GM19035 (cell line): ENCODE measurements at regions not wholly inside any gene's neighbourhood (a gene's known extent, or its start where the extent isn't known, plus 50 kb on each side); places are given as distances from the start of the nearest gene placed in this dataset.

ENCODE experiments used
- ATAC-seq: cut with Tn5 transposase; IDR thresholded peaks from one replicate; pipeline ENCODE4 v1.9.1; 2021; ENCODE audit not compliant: unreplicated experiment

DNA sequence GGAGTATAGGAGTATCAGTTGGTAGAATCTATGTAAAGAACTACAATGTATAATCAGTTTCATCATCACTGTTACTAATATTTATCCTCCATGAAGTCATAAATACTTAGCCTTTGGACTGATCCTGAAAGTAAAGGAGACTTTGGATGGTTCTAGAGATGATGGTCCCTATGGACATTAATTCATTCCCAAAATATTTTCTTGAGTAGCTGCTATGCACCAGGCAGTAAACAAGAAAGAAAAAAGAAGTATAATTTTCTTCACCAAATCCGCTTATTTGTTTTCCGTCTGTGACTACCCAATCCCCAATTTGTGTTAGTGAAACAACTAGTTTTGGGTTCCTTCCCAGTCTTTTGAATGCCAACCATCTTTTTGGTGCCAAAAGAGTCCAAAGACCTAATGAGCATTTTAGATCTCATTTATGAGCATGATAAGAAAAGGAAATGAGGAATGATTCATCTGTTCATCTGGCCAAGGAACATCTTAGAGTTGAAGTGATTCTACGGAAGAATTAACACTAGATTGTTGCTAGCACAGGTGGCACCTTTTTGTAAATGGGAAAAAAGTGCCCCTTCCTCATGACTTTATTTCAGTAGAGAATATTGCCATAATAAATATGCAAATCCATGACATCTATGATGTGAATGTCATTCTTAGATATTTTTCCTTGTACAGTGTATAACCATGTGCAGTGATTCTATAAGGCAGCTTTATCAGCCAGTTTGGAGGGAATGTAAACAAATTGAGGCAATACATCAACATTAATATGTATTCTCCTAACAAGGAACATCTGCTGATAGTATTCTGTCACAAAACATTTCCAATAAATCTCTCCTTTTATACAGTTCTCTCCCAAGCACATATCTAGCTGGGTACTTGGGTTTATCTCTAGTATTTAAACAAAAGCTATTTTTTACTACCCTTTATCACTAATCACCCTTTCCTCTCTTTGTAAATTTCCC is 85.1 kb upstream of the CCDC91 start:
- ATAC-seq = no peak

DNA sequence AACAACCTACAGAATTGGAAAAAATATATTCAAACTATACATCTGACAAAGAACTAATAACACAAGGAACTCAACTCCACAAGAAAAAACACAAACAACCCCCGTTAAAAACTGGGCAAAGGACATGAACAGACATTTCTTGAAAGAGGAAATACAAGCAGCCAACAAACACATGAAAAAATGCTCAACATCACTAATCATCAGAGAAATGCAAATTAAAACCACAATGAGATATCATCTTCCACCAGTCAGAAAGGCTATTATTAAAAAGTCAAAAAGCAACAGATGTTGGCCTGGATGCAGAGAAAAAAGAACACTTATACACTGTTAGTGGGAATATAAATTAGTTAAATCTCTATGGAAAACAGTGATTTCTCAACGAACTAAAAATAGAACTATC is 82.6 kb upstream of the CCDC91 start:
- no peak for ATAC-seq

DNA sequence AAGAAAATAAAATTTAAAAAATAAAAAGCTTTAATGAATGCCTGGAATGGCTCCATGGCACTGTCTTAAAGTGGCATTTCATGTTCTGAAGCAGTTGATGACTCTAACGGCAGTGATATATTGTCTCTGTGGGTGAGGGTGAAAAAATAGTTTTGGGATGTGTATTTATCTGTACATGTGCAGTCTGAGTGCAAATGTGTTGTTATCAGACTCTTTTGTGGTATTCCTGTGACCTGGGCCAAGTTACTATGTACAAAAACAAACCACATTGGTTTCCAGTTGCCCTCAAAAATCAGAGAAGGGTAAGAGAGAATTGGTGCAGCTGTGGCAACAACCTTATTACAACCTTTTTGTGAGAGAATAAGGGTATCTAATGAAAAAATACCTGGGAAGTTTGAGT is 81.7 kb upstream of the CCDC91 start:
- ATAC-seq = no peak

DNA sequence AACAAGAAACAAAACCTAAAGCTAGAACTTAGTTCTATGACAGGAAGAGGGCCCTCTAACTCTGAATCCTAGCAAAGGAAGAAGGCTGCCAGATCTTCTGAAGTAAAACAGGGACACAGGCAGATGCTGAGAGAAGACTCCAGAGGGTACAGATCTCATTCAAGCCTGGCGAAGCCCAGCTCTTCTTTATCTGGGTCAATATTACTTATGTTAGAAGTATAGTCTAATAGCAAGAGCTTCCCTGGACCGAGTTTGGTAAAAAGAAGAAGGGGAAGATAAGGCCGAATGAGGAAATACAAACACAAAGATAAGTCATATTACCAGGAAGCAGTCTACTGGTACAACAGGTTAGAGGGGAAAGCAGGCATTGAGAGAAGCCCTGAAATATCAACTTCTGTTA is 79.9 kb upstream of the CCDC91 start:
- ATAC-seq = no peak

DNA sequence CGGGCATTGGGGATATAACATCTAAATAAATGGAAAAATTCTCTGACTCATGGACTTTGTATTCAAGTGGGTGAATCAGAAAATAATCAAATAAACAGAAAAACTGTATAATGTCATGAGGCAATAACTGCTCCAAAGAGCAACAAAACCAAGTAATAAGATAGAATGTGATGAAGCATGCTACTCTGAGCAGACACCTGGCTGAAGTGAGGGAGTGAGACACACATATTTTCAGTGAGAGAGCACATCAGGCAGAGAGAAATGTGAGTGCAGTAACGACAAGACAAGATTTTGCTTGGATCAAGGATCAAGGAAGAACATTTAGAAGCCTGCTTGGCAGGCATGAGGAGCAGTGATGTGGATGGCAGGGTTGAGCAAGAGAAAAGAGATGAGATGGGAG is 75.8 kb upstream of the CCDC91 start:
- ATAC-seq = no peak

DNA sequence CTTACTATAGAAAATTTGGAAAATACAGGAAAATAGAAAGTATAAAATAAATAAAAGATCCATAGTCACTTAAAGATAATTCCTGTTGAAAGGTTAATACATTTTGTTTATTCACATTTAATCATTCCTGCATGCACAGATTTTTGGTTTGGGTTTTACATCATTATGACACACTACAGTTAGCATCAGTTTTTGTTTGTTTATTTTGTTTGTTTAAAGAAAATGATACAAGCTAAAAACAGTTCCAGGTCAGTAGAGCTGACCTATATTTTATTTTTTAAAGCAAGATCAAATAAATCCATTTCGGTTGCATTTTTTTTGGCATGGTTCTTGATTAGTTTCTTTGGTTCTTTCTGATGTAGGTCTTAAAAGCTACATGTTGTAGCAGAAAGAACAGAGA is 68.8 kb upstream of the CCDC91 start:
- ATAC-seq = no peak

DNA sequence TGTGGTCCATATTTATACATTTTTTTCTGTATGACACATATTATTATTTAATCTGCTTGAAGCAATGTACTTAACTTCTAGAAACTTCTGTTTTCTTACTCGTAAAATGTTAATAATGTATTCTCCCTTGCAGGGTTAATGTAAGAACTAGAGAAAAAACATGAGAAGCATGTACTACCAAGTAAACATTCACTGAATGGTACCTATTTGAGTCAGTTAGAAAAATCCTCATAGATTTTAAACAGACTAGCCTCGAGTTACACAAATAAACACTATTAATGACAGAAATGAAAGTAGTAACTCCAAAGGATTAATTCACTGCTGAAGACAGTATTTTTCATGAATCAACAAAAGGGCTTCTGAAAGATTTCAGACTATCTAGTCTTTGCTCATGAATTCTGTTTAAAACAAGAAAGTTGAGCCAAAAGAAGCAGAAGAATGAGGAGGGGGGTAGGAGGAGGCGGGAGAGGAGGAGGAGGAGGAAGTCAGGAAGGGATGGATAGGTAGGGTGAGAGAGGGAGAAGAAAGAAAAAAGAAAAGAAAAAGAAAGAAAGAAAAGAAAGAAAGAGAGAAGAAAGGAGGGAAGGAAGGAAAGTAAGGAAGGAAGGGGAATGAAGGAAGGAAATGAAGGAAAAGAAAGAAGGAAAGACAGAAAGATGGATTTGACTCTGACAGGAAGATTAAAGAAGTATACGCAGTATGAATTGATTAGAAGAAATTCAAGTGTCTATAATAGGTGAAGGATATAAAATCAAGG is 68.2 kb upstream of the CCDC91 start:
- ATAC-seq = no peak

DNA sequence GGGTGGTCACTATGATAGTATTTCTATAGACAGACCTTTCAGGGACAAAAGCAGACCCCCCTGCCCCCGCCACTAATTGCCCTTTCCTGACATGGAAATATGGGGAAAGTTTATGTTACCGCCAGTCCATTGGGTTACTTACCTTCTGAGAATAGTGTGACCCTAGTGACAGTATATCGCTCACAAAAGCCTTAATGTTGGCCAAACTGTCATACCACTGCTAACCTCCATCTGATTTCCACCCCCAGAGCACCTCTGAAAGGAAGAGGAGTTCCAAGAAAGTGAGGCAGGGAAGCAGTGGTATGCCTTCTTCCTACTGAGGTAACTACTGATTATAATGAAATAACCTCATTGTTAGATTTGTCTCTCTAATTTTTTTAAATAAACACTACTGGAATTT is 67.5 kb upstream of the CCDC91 start:
- no peak for ATAC-seq

DNA sequence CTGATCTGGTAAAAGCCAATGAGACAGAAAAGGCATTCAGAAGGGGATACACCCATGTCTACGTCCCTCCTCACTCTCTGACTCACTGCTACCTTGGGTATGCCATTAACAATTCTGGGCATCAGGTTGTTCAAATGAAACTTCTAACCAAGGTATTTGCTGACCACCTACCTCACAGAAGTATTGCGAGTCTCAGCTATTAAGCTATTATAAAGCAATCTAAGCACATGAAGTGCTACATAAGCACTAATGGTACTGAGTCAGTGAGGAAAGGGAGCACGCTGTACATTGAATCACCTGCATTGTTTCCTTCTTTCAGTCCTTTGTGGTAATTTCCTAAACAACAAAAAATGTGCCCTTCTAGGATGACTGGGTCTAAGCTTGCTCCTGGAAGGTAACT is 62.8 kb upstream of the CCDC91 start:
- ATAC-seq = no peak

DNA sequence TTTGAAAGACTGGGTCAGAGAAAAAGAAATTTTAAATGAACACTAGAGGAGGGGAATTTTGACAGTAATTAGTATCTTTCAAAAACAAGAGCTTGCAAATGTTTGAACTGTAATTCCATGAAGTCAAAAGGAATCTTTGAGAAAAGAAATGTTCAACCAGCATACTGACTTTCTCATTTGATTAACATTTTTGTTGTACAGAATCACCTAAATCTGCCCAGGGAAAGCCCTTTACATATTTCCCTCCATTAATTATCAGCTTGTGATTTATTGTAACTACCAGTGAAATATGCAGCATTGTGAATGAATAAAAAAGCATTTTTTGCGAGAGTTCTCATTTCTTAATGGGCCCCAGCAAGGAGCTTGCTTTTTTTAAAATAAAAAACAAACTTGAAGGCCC is 61.2 kb upstream of the CCDC91 start:
- ATAC-seq = no peak

DNA sequence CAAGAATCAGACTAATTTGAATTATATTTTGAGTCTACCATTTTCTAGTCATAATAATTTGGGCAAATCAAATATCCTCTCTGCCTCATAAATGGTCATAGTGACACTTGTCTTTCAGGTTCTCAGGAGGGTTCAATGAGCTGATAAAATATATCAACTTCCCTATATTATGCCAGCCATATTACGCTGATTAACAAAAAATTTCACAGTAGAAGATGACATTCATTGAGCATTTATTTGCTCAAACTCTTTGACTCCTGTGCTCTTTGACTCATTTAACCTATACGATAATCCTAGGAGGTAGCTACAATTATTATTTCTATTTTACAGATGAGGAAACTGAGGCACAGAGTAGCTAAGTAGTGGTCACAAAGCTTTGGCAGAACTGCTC is 60.0 kb upstream of the CCDC91 start:
- no peak for ATAC-seq

DNA sequence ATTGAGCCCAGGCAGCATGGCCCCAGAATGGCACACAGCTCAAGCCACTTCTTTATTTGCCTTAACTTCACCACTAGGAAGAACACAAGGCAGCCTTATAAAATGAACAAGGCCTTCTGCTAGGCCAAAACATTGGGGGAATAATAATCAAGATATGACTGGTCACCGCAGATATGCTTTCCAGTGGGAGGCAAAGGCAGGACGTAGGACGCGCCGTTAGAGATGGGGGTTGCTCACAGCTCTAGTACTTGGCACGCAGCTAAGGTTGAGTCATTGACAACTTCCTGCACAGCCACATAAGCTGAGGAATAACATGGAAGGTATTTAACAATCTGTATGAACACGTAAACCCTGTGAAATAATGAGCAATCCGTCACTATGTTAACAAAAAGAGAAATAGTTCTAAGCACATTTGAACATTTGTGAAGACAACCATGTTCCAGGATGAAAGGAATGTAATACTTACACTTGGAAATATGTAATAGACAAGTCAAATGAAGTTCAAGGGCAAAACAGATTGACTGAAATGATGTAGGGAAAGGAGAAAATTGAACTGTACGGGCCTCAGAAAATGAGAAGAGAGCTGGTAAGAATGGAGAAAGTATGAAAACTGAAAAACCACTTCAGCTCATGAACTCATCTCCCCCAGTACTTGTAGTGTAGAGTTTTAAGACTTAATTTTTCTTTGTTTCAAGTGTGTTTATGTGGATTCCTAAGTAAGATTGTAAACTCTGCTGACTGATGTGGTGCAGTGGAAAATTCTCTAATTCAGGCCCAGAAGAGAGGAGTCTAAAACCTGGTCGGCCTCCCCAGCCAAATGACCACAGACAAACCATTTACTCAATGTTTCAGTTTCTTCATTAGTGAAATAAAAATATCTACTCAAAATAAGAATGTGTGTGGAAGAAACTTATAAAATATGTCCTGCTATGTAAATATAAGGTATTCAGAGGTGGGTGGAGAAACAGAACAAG is 59.3 kb upstream of the CCDC91 start:
- ATAC-seq = no peak

DNA sequence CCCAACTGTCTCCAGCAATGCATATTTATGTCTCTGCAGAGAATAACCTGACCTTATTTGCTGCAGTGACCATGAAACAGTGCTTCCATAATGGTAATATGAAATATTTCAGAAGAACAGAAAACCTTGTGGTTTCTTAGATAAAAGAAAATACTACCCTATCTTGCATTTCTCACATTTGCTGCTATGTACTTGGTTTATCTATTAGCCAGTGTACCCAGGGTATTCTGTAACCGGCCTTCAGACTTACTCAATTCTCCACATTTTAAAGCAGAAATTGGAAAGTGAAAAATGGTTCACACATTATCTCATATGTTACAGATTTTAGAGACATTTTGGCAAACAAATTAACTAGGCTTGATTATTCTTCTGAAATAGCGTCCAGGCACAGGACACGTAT is 57.9 kb upstream of the CCDC91 start:
- ATAC-seq = no peak

DNA sequence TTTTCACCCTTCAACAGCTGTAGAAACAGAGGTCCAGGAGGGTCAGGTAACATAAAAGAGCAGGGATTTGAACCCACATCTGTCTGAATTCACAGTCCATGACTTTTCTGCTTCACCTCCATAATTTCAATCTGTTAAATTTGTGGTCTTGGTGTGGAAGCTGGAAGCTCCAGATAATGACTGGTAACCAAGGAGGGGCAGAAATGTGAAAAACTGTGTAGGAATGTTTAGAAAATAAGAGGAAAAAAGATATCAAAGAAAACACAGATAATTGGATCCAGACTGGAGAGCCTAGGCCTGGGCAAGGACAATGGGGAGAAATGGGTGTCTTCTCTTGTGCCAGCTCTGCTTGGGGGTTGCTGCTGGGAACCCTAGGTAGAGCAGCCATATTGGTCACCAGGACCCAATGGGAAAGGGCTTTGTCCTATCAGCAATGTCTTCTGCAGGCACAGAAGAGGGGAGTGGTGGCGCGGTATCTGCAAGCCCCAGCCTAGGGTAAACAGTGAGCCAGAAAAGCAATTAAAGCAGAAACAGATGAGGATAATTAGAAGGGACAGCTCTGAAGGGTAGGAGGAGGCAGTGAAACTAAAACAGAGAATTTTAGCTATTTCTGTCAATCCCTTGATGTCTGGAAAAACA is 54.3 kb upstream of the CCDC91 start:
- no peak for ATAC-seq

DNA sequence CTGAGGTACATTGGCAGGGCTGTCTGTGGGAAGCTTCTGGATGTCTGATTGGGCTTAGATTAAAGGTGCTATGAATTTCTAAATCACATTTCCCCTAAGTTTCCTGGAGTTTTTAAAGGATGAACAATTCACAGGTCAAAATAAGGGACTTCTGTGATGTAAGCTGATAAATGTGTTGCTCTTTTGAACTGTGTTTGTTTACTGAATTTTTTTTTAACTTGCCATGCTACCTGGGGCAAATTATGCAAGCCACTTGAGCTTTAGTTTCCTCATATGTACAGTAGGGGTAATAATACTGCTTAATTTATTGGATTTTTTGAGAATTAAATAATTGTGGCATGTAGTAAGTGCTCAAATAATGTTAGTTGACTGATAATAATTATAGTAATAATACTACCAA is 52.8 kb upstream of the CCDC91 start:
- no peak for ATAC-seq

DNA sequence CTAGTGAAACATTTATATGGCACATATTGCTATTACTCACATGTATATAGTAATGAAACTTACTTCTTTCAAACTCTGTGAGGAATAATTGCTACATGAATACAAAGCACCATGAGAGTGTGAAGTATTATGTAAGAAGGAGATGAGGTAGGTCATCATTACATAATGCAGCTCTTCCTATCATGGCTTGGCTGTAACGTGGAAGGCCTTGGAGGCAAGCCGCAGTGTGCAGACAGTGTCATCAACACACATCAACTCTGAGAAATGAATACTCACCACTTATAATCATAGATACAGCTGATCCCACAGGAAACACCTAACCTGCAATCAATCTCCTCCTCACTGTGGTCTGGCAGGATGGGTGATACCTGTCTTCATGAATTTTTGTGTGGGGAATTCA is 49.9 kb upstream of the CCDC91 start:
- no peak for ATAC-seq
